Osteocyte (in vitro differentiated cells): ENCODE measurements at regions not wholly inside any gene's neighbourhood (a gene's known extent, or its start where the extent isn't known, plus 50 kb on each side); places are given as distances from the start of the nearest gene placed in this dataset.

Experiments
- DNase-seq: peaks from one replicate; pipeline ENCODE4 v3.0.0; 2021; ENCODE audit warnings: mixed read lengths; ENCODE audit not compliant: unreplicated experiment; ENCODE audit errors: extremely low spot score
- H3K27ac Mint-ChIP-seq: one replicate; pipeline ENCODE4 v1.8.0; 2021; ENCODE audit warnings: mild to moderate bottlenecking, mixed read lengths; ENCODE audit not compliant: unreplicated experiment
- H3K27me3 Mint-ChIP-seq: one replicate; pipeline ENCODE4 v1.8.0; 2021; ENCODE audit warnings: mixed read lengths; ENCODE audit not compliant: unreplicated experiment
- H3K36me3 Mint-ChIP-seq: one replicate; pipeline ENCODE4 v1.8.0; 2021; ENCODE audit warnings: mixed read lengths; ENCODE audit not compliant: unreplicated experiment
- H3K4me1 Mint-ChIP-seq: one replicate; pipeline ENCODE4 v1.8.0; 2021; ENCODE audit warnings: mixed read lengths; ENCODE audit not compliant: unreplicated experiment
- H3K4me3 Mint-ChIP-seq: one replicate; pipeline ENCODE4 v1.8.0; 2021; ENCODE audit warnings: mild to moderate bottlenecking, moderate library complexity, mixed read lengths; ENCODE audit not compliant: unreplicated experiment
- H3K9me3 Mint-ChIP-seq: one replicate; pipeline ENCODE4 v1.8.0; 2021; ENCODE audit warnings: mixed read lengths; ENCODE audit not compliant: unreplicated experiment
- TF ChIP-seq, protein P1 (sequence below): fragments of 200-600 bp; sonication (generic); IDR thresholded peaks from 2 replicates; pipeline ENCODE4 v1.5.0; 2021; ENCODE audit warnings: antibody characterized with exemption, mild to moderate bottlenecking, moderate library complexity

- H3K36me3 Mint-ChIP-seq, result no peaks in the 10 kb centered on the region
- TF ChIP-seq, protein P1, sequence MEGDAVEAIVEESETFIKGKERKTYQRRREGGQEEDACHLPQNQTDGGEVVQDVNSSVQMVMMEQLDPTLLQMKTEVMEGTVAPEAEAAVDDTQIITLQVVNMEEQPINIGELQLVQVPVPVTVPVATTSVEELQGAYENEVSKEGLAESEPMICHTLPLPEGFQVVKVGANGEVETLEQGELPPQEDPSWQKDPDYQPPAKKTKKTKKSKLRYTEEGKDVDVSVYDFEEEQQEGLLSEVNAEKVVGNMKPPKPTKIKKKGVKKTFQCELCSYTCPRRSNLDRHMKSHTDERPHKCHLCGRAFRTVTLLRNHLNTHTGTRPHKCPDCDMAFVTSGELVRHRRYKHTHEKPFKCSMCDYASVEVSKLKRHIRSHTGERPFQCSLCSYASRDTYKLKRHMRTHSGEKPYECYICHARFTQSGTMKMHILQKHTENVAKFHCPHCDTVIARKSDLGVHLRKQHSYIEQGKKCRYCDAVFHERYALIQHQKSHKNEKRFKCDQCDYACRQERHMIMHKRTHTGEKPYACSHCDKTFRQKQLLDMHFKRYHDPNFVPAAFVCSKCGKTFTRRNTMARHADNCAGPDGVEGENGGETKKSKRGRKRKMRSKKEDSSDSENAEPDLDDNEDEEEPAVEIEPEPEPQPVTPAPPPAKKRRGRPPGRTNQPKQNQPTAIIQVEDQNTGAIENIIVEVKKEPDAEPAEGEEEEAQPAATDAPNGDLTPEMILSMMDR, result no peak
- H3K27me3 Mint-ChIP-seq, result no peaks in the 10 kb centered on the region
- no peaks in the 10 kb centered on the region for H3K9me3 Mint-ChIP-seq
- no peak overlapping the region for H3K4me3 Mint-ChIP-seq
- DNase-seq, result no peak
- peak overlapping the region; percentile 20 for H3K27ac Mint-ChIP-seq
- H3K4me1 Mint-ChIP-seq, result peaks cover 26% of the 10 kb centered on the region
Measured at GRCh38 chr1:162994921-162995320, 74.2 kb upstream of the RGS4 start.

DNA sequence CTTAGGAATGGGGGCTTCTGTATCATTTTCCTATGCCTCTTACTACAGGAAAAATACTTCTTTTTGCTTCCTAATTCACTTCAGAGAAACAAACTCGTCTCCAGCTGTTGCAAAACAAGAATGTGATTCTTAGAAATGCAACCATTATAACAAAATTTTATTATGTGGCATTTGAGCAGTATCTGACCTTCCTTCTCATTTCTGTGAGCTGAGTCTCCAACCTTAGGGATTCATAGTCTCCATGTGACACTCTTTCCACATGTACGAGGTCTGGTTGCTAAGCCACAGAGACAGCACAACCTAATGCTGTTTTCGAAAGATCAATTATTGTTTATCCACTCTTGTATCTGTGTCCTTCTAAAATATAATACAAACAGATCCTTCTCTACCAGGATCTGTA is 75.3 kb upstream of the RGS4 start:
- Mint-ChIP-seq H3K4me3 (no peak overlapping the region), H3K36me3 (no peaks in the 10 kb centered on the region), H3K27ac (no peak overlapping the region), H3K9me3 (no peaks in the 10 kb centered on the region), H3K4me1 (peaks cover 26% of the 10 kb centered on the region), H3K27me3 (no peaks in the 10 kb centered on the region)
- DNase-seq, result no peak
- TF ChIP-seq, protein P1, result no peak

DNA sequence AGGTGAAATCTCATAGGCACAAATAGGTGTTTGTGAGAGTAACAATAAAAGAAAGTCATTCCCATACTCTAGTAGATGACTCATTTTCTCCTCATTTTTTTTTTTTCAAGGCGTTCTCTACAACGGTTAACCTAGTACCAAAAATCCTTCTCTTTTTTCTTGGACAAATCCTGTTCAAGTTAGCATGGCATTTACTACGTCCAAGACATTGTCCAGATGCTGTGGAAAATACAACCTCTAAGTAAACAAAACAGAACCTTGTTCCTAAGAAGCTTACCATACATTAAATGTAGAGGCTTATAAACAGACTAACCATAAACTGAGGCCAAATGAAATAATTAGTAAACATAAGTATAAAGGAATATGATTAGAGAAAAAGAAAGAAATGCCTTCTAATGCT is 76.2 kb upstream of the RGS4 start:
- H3K9me3 Mint-ChIP-seq, result no peaks in the 10 kb centered on the region
- H3K36me3 Mint-ChIP-seq, result no peaks in the 10 kb centered on the region
- H3K4me3 Mint-ChIP-seq, result no peak overlapping the region
- H3K4me1 Mint-ChIP-seq, result peaks cover 26% of the 10 kb centered on the region
- no peaks in the 10 kb centered on the region for H3K27me3 Mint-ChIP-seq
- TF ChIP-seq, protein P1, result no peak
- H3K27ac Mint-ChIP-seq, result no peak overlapping the region
- DNase-seq, result no peak

DNA sequence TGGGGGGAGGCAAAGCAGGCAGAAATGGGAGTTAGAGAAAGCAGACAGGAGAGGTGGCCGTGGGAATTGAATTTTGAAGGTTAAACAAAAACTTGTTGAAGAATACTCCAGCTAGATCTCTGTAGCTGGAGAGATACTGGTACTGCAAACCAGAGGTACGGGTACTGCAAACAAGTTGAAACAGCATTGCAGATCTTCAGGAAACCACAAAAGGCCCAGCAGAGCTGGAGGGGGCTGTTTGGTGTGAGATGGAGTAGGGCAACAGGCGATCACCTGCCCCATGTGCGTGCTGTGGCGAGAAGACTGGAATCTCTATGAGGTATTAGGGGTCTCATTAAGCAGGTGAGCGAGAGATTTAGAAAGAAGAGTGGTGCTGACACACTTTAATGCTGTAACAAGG is 77.7 kb upstream of the RGS4 start:
- no peaks in the 10 kb centered on the region for H3K36me3 Mint-ChIP-seq
- H3K27me3 Mint-ChIP-seq, result no peaks in the 10 kb centered on the region
- no peak for DNase-seq
- no peaks in the 10 kb centered on the region for H3K9me3 Mint-ChIP-seq
- H3K27ac Mint-ChIP-seq, result no peak overlapping the region
- no peak overlapping the region for H3K4me3 Mint-ChIP-seq
- TF ChIP-seq, protein P1, result no peak
- H3K4me1 Mint-ChIP-seq, result peaks cover 19% of the 10 kb centered on the region

DNA sequence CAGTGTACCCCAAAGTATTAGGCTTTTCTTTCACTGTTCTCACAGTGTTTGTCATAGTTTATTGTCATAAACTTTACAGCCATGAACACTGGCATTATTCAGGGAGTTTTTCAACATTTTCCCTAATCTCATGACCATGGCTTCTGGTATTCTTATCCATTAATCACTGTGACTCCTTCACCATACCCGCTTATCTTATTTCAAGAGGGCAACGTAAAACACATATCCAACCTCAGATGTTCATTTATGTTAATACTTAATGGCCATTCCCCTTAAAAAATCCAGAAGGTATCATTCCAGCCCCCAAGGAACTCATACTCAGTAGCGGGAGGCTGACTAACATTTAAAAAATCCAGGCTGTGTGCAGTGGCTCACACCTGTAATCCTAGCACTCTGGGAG is 78.5 kb upstream of the RGS4 start:
- Mint-ChIP-seq H3K27me3 (no peaks in the 10 kb centered on the region), H3K9me3 (no peaks in the 10 kb centered on the region), H3K36me3 (no peaks in the 10 kb centered on the region), H3K27ac (no peak overlapping the region), H3K4me3 (no peak overlapping the region), H3K4me1 (peaks cover 15% of the 10 kb centered on the region)
- TF ChIP-seq, protein P1, result no peak
- no peak for DNase-seq
